Midbrain (tissue), 1 donor: ENCODE measurements at regions not wholly inside any gene's neighbourhood (a gene's known extent, or its start where the extent isn't known, plus 50 kb on each side); places are given as distances from the start of the nearest gene placed in this dataset.
"Not testable (repeated sequence)": the region's sequence is repeated elsewhere in the genome, so short reads cannot be mapped to it uniquely, and the experiment has no call there.

Experiments used
- DNase-seq: peaks from one replicate; lab custom pipeline; 2025; lab: John Stamatoyannopoulos, UW

GRCh38 chr2:152273732-152274260 lies 61.2 kb upstream of the FMNL2 start:
- DNase-seq = not testable (repeated sequence)

DNA sequence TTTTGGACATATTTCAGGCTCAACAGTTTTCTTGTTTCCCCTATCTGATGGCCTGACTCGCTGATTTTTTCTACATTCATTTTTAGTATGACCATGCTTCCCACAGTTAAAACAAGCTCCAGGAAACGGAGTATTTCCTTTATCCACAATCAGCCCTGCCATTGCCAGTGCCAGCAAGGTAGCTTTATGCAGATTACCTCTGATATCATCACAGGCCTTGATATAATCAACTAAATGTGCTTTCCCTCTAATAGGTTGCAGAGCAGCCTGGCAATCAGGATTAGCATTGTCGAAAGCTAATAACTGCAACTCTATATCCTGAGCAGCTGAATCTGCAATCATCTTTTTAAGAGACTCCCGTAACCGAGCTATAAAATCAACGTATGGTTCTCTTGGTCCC lies 57.1 kb upstream of the FMNL2 start:
- DNase-seq = not testable (repeated sequence)

GRCh38 chr2:152278526-152278925 lies 56.4 kb upstream of the FMNL2 start:
- DNase-seq = no peak

- DNase-seq = not testable (repeated sequence)
These were observed 55.6 kb upstream of the FMNL2 start for GRCh38 chr2:152279367-152279766.

- DNase-seq = no peak
These were observed 54.2 kb upstream of the FMNL2 start for GRCh38 chr2:152280780-152281179.

DNA sequence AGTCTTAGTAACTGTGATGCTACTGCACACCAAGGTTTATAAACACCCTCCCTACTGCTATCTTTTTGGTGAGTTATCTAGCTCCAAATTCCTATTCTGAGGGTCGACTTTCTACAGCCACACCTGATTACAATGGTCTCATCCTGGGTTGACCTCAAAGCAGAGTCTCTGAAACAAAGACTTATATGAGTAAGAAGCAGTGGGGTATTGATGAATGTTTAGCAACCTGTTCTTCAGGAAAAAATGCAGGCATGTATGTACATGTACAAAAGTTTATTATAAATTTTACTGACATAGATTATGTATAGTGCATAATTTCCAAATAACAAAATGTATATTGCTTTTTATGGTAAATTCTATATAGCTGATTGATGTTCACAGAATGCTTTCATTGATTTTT lies 51.6 kb upstream of the FMNL2 start:
- no peak for DNase-seq

GRCh38 chr2:152284398-152284797 lies 50.6 kb upstream of the FMNL2 start:
- no peak for DNase-seq
